Erythroblast (primary cell): ENCODE measurements at regions not wholly inside any gene's neighbourhood (a gene's known extent, or its start where the extent isn't known, plus 50 kb on each side); places are given as distances from the start of the nearest gene placed in this dataset.

Experiments used
- DNase-seq, 2 experiments: peaks; one replicate each; lab custom pipeline; 2025; lab: John Stamatoyannopoulos, UW
- GATA1 ChIP-seq: IDR thresholded peaks from 2 replicates; pipeline ENCODE4 v1.6.1; 2011; ENCODE audit warnings: low read depth, mild to moderate bottlenecking, control low read depth, low read length, moderate library complexity
- POLR2A ChIP-seq: IDR thresholded peaks from 2 replicates; pipeline ENCODE4 v1.6.1; 2011; ENCODE audit warnings: mild to moderate bottlenecking, low read length

DNA sequence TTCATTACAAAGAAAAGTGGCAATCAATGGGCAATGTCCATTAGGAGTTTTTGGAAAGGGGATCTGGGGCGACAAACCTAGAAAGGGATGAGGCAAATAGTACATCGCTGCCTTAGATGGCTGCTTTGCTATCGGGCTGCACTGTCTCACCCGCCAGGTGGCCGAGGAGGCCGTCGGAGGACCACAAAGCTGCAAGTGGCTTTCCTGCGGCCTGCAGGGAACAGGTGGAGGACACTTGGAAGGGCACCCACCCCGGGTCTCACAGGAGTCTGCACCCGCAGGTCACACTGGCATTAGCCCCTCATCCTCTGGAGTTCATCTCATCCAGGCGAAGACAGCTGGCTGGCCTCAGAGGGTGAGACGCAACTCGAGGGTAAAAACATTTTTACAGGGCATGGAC is 1392.5 kb downstream of the AACS start:
- DNase-seq, result no peak
- TF ChIP-seq POLR2A (no peak), GATA1 (no peak)

DNA sequence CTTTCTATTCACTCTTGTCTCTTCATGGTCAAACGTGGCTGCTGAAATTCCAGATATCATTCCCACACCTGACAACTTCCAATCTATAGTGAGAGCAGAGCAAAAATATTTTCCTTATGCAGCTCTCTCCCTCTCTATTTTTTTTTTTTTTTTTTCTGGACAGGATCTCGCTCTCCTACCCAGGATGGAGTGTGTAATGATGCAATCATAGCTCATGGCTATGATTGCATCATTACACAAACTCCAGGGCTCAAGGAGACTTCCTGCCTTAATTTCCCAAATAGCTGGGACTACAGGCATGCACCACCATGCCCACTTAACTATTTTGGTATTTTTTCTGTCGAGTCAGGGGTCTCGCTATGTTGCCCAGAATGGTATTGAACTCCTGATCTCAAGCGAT is 1398.9 kb downstream of the AACS start:
- TF ChIP-seq GATA1 (no peak), POLR2A (no peak)

DNA sequence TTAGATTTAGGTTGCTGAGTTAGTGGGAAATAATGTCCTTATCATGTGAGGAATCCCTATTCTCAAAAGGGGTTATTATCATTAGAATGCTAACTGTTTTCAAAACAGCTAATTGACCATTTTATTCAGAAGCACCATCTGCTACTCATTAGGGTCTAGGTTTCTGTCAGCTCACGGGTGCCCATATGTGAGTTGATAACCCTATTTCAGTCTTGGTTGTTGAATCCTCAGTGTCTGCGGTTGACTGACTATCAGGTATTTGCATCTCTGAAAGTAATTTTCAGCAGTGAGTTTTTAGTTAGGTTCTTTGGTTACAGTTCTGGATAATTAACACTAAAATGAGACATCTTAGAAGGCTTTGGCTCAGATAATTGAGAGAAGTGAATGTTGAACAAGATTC is 1404.0 kb downstream of the AACS start:
- TF ChIP-seq GATA1 (no peak), POLR2A (no peak)
- no peak for DNase-seq

More for the DNA sequence above, 1398.9 kb downstream of the AACS start:
- DNase-seq, result no peak

DNA sequence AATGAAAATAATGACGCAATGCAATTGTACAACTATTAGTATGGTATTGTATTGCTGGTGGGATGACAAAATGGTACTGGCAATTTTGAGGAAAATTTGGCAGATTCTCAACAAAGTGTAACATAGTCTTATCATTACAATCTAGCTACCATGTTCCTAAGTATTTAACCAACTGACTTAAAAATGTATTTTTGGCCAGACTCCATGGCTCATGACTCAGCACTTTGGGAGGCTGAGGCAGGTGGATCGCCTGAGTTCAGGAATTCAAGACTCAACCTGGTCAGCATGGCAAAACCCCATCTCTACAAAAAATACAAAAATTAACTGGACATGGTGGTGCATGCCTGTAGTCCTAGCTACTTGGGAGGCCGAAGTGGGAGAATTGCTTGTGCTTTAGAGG is 1409.5 kb downstream of the AACS start:
- DNase-seq, result peak in 1 of 2 experiments; percentile 1
- TF ChIP-seq POLR2A (no peak), GATA1 (no peak)

DNA sequence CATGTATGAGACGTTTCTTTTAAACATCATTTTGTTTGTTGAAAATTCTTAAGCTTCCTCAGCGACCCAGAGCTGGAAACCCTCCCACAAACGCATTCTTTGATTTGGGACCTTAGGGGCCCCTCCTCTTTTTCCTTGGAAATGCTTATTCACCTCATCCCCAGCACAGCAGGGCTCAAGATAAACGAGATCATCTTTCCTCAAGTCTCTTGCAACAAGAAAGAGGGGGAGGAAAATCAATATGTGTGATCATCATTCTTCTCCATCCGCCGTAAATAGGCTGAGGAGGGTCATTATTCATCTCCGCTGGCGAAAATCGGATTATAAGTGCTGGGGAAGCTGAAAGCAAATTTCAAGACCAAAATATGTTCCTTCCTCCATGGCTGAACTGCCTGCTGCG is 1415.2 kb downstream of the AACS start:
- TF ChIP-seq GATA1 (no peak), POLR2A (no peak)
- no peak for DNase-seq

DNA sequence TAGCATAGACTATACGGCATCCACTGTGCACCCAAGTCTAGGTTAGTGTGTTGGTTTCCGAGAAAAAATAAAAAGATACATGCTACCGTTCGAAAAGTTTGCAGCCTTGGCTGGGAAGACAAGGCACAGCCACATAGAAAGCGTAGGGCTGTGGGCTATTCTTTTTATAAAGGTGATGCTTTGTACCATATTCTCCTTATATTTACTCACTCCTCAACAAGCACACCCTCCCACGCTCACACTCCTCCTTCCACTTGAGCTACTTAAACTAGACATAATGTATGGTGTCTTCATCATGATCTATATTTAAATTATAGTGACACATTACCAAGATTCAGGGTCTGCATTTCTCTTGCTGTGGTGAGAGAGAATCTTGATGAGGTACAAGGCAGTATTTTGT is 1416.5 kb downstream of the AACS start:
- TF ChIP-seq POLR2A (no peak), GATA1 (no peak)
- DNase-seq, result no peak

DNA sequence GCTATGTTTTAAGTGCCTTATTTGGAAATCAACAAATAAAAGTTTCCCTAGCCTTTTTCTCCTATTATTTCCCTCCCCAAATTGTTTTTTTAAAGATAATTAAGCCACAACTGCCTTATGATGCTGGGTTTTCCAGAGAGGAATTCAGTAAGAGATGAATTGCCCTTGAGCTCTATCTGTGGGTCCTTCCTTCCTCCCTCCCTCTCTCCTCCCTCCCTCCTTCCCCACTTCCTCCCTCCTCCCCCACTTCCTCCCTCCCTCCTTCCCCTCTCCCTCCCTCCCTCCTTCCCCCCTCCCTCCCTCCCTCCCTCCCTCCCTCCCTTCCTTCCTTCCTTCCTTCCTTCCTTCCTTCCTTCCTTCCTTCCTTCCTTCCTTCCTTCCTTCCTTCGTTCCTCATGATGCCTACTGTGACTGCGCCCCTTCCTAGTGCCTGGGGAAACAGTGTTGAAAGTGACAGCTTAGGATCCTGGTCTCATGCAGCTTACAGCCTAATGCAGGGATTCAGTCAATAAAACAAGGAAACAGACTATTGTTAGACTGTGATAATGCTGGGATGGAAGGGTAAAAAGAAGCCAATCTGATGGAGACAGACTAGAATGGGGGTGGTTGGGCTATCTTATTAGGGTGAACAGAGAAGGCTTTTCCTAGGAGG is 1417.1 kb downstream of the AACS start:
- TF ChIP-seq GATA1 (no peak), POLR2A (no peak)

DNA sequence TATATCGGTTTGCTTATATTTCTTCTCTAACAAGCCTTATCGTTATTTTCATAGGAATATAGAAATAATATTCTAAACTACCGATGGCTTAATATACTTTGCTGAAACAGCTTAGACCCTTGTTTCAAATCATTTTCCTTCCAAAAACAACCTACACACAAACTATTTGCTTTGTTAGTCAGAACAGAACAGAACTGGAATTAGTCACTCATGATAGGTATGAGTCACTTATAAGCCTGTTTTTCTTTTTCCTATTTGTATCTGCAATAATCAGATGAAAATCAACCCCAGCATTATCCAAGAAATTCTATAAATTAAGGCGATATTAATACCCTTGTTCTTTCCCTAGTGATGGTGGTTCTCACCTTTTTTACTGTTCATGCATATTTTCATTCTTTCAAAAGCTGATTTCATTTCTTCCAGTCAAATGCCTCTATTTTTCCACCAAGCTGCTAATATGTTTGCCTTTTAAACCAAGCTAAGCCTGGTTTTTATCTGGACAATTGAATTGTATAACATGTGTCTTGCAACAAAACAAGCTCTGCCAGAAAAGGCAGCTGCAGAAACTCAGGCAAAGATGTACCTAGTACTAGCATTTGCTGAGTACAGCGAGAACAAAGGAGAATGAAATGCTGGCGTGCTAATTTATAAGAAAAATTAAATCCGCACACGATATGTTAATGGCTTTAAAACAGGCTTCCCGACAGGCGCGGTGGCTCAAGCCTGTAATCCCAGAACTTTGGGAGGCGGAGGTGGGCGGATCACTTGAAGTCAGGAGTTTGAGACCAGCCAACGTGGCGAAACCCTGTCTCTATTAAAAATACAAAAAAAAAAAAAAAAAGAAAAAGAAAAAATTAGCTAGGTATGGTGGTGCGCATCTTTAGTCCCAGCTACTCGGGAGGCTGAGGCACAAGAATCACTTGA is 1418.2 kb downstream of the AACS start:
- no peak for DNase-seq

More for the DNA sequence above, 1417.1 kb downstream of the AACS start:
- DNase-seq, result no peak

DNA sequence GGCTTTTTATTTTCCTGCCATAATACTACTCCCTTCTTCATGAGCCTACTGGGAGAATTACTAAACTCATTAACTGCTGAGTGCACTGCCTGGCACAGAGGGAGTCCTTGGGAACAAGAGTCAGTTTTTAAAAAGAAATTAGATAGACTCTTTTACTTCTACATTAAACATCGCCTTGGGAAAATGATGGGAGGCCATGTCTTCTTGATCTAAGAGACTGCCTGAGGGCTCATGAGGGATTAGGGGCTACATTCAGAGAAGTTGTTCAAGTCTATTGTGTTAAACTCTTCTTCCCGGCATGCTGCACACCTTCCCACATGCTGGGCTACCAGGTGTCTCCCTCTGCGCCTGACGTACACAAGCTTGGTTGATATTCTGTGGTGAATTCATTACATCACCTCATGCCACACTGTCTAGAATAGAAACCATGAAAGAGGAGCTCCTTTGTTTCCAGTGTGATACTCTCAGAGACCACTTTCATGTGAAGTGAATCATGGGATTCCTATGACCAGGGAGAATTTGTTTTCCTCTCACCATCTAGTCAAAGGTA is 1422.3 kb downstream of the AACS start:
- TF ChIP-seq GATA1 (no peak), POLR2A (no peak)
- no peak for DNase-seq

More for the DNA sequence above, 1418.2 kb downstream of the AACS start:
- TF ChIP-seq POLR2A (no peak), GATA1 (no peak)

DNA sequence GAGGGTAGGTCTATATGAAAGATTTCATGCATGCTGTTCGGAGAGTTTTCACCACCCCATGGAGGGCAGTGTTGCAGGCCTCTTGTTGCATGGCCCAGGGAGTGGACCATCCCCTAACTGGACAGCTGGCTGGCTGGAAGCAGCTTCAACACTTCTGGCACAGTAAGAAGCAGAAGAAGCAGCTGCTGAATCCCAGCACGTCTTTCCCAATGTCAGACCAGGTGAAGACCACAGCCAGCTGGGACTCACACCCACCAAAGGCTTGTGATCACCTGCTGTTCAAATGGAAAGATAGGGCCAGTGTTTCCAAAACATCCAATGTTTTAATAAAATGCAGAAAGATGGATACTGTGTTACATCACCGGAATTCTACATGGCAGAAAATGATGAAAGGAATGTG is 1423.6 kb downstream of the AACS start:
- TF ChIP-seq GATA1 (no peak), POLR2A (no peak)
- DNase-seq, result no peak

DNA sequence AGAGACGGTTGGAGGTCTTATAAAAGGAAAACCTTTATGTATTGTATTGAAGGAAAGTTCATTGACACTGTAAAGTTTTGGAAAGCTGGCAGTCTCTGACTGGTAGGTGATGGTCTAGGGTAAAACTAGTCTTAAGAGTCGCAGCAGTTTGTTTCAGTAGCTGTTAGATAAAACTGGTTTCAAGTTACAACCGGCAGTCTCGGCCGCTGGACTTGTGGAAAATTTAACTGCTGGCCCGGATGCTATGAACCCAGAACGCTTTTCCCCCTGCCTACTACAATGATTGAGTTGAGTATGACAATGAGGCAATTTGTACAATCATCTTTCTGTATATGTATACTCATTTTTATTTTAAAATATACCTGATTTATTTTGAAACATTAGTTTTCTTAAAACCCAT is 1426.9 kb downstream of the AACS start:
- TF ChIP-seq GATA1 (no peak), POLR2A (no peak)
- DNase-seq, result no peak

DNA sequence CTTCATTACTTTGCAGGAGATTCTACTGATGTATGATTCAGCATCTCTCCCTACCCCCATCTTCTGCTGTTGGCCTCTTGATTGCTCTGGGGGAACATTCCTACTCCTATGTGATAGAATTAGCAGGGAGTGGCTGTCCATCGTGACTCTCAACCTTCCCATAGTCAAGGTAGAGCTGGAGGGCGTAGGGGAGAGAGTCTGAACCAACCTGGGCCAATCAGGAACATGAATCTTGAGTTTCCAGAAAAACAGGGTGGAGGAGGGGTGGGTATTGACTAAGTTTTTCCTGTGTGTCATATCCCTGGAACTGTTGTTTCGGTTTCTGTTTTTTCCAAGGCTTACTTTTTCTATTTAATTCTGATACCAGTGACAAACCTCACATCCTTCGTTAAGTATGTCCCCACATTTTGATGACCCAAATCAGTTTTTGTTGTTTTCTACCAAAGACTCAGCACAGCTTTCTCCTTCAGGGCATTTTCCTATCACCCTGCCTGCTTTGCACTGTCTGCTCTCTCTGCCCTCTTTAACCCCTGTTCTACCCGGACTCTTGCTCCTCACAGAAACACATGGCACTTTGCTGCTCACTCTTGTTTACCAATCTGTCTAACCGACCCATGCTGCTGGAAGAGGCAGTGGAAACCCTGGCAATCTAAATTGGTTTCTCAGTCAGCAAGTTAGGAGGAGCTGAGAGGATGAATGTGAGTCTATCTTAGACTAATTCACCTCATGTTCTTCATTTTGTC is 1428.3 kb downstream of the AACS start:
- DNase-seq, result no peak
- TF ChIP-seq POLR2A (no peak), GATA1 (no peak)

DNA sequence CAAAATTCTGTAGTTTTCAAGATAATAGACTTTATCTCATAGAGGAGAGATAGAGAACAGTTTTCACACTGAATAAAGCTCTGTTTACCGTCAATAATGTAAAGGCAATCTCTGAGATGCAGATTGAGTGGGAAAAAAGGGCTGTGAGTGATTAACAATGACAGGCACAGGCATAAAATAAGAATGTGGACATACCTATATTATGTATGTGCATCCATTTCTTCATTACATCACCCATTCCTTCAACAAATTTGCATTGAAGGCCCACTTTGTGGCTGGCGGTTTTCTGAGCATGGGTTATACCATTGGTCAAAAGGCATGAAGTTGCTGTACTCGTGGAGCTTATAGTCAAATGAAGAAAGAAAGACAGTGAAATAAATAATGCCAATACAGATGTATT is 1431.0 kb downstream of the AACS start:
- TF ChIP-seq POLR2A (no peak), GATA1 (no peak)
- no peak for DNase-seq
